GM18858 (cell line): ENCODE measurements at regions not wholly inside any gene's neighbourhood (a gene's known extent, or its start where the extent isn't known, plus 50 kb on each side); places are given as distances from the start of the nearest gene placed in this dataset.
"Not testable (repeated sequence)": the region's sequence is repeated elsewhere in the genome, so short reads cannot be mapped to it uniquely, and the experiment has no call there.

Source experiments
- ATAC-seq: cut with Tn5 transposase; IDR thresholded peaks from one replicate; pipeline ENCODE4 v1.9.1; 2021; ENCODE audit not compliant: unreplicated experiment

GRCh38 chr17:63286254-63286653 lies 159.9 kb downstream of the CYB561 start:
- ATAC-seq = no peak

GRCh38 chr17:63287006-63287405 lies 159.1 kb downstream of the CYB561 start:
- not testable (repeated sequence) for ATAC-seq

- no peak for ATAC-seq
Measured at GRCh38 chr17:63289931-63290330, 156.2 kb downstream of the CYB561 start.

GRCh38 chr17:63290351-63290750 lies 155.8 kb downstream of the CYB561 start:
- ATAC-seq = no peak

GRCh38 chr17:63290784-63291183 lies 155.3 kb downstream of the CYB561 start:
- no peak for ATAC-seq

- no peak for ATAC-seq
Measured at GRCh38 chr17:63291258-63291657, 154.8 kb downstream of the CYB561 start.

GRCh38 chr17:63292421-63292820 lies 153.7 kb downstream of the CYB561 start:
- ATAC-seq = no peak

- ATAC-seq = no peak
Measured at GRCh38 chr17:63293323-63294075, 152.6 kb downstream of the CYB561 start.

- ATAC-seq = no peak
Measured at GRCh38 chr17:63294776-63295175, 151.3 kb downstream of the CYB561 start.

GRCh38 chr17:63295288-63295687 lies 150.8 kb downstream of the CYB561 start:
- ATAC-seq = no peak

- no peak for ATAC-seq
Measured at GRCh38 chr17:63295839-63296590, 150.1 kb downstream of the CYB561 start.

- not testable (repeated sequence) for ATAC-seq
Measured at GRCh38 chr17:63298916-63299315, 147.2 kb downstream of the CYB561 start.

- no peak for ATAC-seq
Measured at GRCh38 chr17:63304704-63305261, 141.3 kb downstream of the CYB561 start.

- ATAC-seq = no peak
Measured at GRCh38 chr17:63305857-63306256, 140.2 kb downstream of the CYB561 start.

GRCh38 chr17:63306855-63307254 lies 139.3 kb downstream of the CYB561 start:
- no peak for ATAC-seq

- no peak for ATAC-seq
Measured at GRCh38 chr17:63308272-63308671, 137.8 kb downstream of the CYB561 start.

GRCh38 chr17:63309021-63309420 lies 137.1 kb downstream of the CYB561 start:
- no peak for ATAC-seq

- no peak for ATAC-seq
Measured at GRCh38 chr17:63311416-63311937, 134.6 kb downstream of the CYB561 start.

GRCh38 chr17:63314761-63315160 lies 131.3 kb downstream of the CYB561 start:
- no peak for ATAC-seq

- no peak for ATAC-seq
Measured at GRCh38 chr17:63316100-63316499, 130.0 kb downstream of the CYB561 start.

GRCh38 chr17:63317166-63317840 lies 128.8 kb downstream of the CYB561 start:
- ATAC-seq = no peak
